KMS-11 (cell line): ENCODE measurements at regions not wholly inside any gene's neighbourhood (a gene's known extent, or its start where the extent isn't known, plus 50 kb on each side); places are given as distances from the start of the nearest gene placed in this dataset.

Experiments
- H2AFZ ChIP-seq: fragments of 200-600 bp; sonication (generic); 2 replicates; pipeline ENCODE4 v1.6.1; 2016; ENCODE audit warnings: antibody characterized with exemption, mixed run types, low read depth
- H3K27ac ChIP-seq: fragments of 200-600 bp; sonication (generic); 2 replicates; pipeline ENCODE4 v1.6.1; 2016; ENCODE audit warnings: mild to moderate bottlenecking, mixed run types
- H3K27me3 ChIP-seq: fragments of 200-600 bp; sonication (generic); 2 replicates; pipeline ENCODE4 v1.6.1; 2017; ENCODE audit warnings: mild to moderate bottlenecking, low read depth, mixed run types, moderate library complexity; ENCODE audit not compliant: insufficient read depth
- H3K36me3 ChIP-seq: fragments of 200-600 bp; sonication (generic); 2 replicates; pipeline ENCODE4 v1.6.1; 2017; ENCODE audit warnings: mild to moderate bottlenecking, mixed run types; ENCODE audit not compliant: insufficient read depth
- H3K4me1 ChIP-seq: fragments of 200-600 bp; sonication (generic); 2 replicates; pipeline ENCODE4 v1.6.1; 2016; ENCODE audit warnings: mild to moderate bottlenecking, low read depth, mixed run types; ENCODE audit not compliant: poor library complexity, severe bottlenecking
- H3K4me2 ChIP-seq: fragments of 200-600 bp; sonication (generic); 2 replicates; pipeline ENCODE4 v1.7.0; 2016; ENCODE audit warnings: mild to moderate bottlenecking, mixed run types
- H3K4me3 ChIP-seq: fragments of 200-600 bp; sonication (generic); IDR thresholded peaks from 2 replicates; pipeline ENCODE4 v1.6.1; 2017; ENCODE audit warnings: low read depth, low read length, mixed read lengths; ENCODE audit not compliant: insufficient read depth
- H3K79me2 ChIP-seq: fragments of 200-600 bp; sonication (generic); 2 replicates; pipeline ENCODE4 v1.6.1; 2016; ENCODE audit warnings: low read depth, mixed run types; ENCODE audit not compliant: insufficient read depth
- H3K9ac ChIP-seq: fragments of 200-600 bp; sonication (generic); 2 replicates; pipeline ENCODE4 v1.6.1; 2016; ENCODE audit warnings: mild to moderate bottlenecking, mixed run types
- H4K20me1 ChIP-seq: fragments of 200-600 bp; sonication (generic); 2 replicates; pipeline ENCODE4 v1.6.1; 2016; ENCODE audit warnings: mild to moderate bottlenecking, mixed run types; ENCODE audit not compliant: insufficient read depth
- TF ChIP-seq, protein P1 (sequence below): fragments of 200-600 bp; sonication (generic); conservative IDR thresholded peaks from 2 replicates; pipeline ENCODE4 v1.6.1; 2017; ENCODE audit warnings: low read depth, mild to moderate bottlenecking, antibody characterized with exemption, low read length, moderate library complexity, mixed read lengths

GRCh38 chr4:149985981-149986380, 92.3 kb upstream of the DCLK2 start:
- TF ChIP-seq, protein P1, sequence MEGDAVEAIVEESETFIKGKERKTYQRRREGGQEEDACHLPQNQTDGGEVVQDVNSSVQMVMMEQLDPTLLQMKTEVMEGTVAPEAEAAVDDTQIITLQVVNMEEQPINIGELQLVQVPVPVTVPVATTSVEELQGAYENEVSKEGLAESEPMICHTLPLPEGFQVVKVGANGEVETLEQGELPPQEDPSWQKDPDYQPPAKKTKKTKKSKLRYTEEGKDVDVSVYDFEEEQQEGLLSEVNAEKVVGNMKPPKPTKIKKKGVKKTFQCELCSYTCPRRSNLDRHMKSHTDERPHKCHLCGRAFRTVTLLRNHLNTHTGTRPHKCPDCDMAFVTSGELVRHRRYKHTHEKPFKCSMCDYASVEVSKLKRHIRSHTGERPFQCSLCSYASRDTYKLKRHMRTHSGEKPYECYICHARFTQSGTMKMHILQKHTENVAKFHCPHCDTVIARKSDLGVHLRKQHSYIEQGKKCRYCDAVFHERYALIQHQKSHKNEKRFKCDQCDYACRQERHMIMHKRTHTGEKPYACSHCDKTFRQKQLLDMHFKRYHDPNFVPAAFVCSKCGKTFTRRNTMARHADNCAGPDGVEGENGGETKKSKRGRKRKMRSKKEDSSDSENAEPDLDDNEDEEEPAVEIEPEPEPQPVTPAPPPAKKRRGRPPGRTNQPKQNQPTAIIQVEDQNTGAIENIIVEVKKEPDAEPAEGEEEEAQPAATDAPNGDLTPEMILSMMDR = no peak
- Histone ChIP-seq H2AFZ (no peak overlapping the region), H3K36me3 (no peaks in the 10 kb centered on the region), H3K9ac (no peak overlapping the region), H3K4me2 (no peak overlapping the region), H3K27me3 (no peaks in the 10 kb centered on the region), H3K4me1 (peaks cover 41% of the 10 kb centered on the region), H3K4me3 (no peak overlapping the region), H3K27ac (no peak overlapping the region), H4K20me1 (no peaks in the 10 kb centered on the region), H3K79me2 (no peaks in the 10 kb centered on the region)

DNA sequence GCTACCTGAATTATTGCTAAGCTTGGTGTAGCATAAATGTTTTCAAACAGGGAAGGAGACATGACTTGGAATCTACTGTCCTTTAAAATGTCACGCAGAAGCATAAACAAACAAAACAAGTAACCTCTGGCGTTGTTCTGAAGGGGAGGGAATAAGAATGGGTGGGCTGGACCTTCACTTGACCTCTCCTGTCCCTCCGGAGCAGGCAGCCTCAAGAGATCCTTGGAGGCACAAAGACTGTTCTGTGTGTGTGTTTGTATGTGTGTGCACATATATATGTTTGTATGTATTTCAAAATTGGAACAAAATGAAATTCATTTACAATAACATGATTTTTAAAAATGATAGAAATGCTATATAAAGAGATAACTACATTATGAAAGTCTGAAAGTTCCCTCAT, 91.3 kb upstream of the DCLK2 start:
- Histone ChIP-seq H3K27me3 (no peaks in the 10 kb centered on the region), H3K9ac (no peak overlapping the region), H3K79me2 (no peaks in the 10 kb centered on the region), H4K20me1 (no peaks in the 10 kb centered on the region), H3K36me3 (no peaks in the 10 kb centered on the region), H2AFZ (no peak overlapping the region), H3K27ac (no peak overlapping the region), H3K4me2 (0 out of 2 replicates have a peak overlapping the region, but pooled peaks have one; percentile 18), H3K4me1 (peaks cover 43% of the 10 kb centered on the region), H3K4me3 (no peak overlapping the region)
- TF ChIP-seq, protein P1 = no peak

DNA sequence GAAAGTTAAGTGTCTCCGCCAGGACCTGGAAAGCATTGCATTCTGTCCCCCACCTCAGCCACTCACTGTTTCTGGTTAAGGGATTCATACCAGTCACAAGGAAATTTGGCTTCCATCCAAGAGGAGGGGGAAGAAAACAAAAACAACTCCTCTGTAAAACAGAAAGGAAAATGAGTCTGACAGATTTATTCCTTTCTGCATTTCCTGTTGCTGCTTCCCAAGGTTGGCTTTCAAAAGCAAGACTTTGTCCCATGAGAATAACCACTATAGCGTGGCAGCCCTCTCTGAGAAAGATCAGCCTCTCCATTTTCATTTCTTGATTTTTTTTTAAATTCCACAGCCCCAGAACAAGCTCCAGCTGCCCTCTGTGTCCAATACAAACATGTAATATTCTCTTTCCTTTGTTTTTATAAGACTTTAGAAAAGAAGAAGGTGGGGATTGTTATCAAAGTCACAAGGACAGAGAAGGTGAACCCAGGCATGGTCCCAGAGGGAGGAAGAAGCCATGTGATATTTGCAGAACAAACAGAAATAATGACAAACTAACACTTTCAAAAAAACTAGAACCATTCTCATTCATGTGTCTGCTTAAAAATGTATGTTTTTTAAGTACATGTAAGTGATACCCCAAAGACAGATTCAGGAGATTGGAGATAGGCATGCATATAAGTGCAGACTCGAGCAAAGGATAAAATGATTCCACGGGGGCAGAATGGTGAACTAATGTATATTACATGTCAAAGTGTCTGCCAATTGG, 90.7 kb upstream of the DCLK2 start:
- Histone ChIP-seq H3K4me3 (no peak overlapping the region), H3K4me1 (peaks cover 49% of the 10 kb centered on the region), H3K9ac (no peak overlapping the region), H2AFZ (0 out of 2 replicates have a peak overlapping the region, but pooled peaks have one; percentile 13), H3K27ac (no peak overlapping the region), H4K20me1 (no peaks in the 10 kb centered on the region), H3K36me3 (no peaks in the 10 kb centered on the region), H3K79me2 (no peaks in the 10 kb centered on the region), H3K4me2 (peak overlapping the region; percentile 18; the same call in 1 of the 2 replicates), H3K27me3 (no peaks in the 10 kb centered on the region)
- TF ChIP-seq, protein P1 = no peak

DNA sequence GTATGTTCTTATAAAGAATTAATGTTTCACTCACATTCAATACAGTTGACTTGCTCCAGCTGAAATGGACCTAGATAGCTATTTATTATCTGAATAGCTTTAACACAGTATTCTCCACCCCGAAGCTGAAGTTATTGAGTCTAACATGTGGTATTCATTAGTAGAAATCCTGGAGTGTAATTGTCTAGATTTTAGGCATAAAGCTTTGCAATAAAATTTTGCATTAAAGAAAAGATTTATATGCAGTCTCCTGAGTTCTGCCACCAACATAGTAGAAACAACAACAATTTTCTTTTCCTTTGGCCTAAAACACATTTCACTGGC, 90.2 kb upstream of the DCLK2 start:
- H3K9ac ChIP-seq = no peak overlapping the region
- peaks cover 54% of the 10 kb centered on the region for H3K4me1 ChIP-seq
- TF ChIP-seq, protein P1 = no peak
- no peaks in the 10 kb centered on the region for H3K79me2 ChIP-seq
- H3K27me3 ChIP-seq = no peaks in the 10 kb centered on the region
- H3K36me3 ChIP-seq = no peaks in the 10 kb centered on the region
- no peak overlapping the region for H3K4me3 ChIP-seq
- no peak overlapping the region for H3K27ac ChIP-seq
- H3K4me2 ChIP-seq = no peak overlapping the region
- H4K20me1 ChIP-seq = no peaks in the 10 kb centered on the region
- H2AFZ ChIP-seq = no peak overlapping the region
